ENCODE measurements at regions not wholly inside any gene's neighbourhood (a gene's known extent, or its start where the extent isn't known, plus 50 kb on each side); places are given as distances from the start of the nearest gene placed in this dataset.
A peak's percentile ranks its signal among the peaks of the same experiment; 100 is the strongest.

GRCh38 chr14:94963051-94963450 is 193.1 kb upstream of the GSC start:
- H3K4me3 ChIP-seq (ENCODE audit: low read length): no peak overlapping the region
- no peak for DNase-seq (ENCODE audit: low read depth, low spot score)

- no peak for DNase-seq (ENCODE audit: low read depth, low spot score)
- H3K4me3 ChIP-seq (ENCODE audit: low read length): no peak overlapping the region
These were observed 192.3 kb upstream of the GSC start for GRCh38 chr14:94962166-94962575.

GRCh38 chr14:94961386-94962165 is 191.7 kb upstream of the GSC start:
- no peak for DNase-seq (ENCODE audit: low read depth, low spot score)
- H3K4me3 ChIP-seq (ENCODE audit: low read length): no peak overlapping the region

- no peak overlapping the region for H3K4me3 ChIP-seq (ENCODE audit: low read length)
These were observed 190.5 kb upstream of the GSC start for GRCh38 chr14:94960285-94961001.

GRCh38 chr14:94953541-94954260 is 183.8 kb upstream of the GSC start:
- no peak for DNase-seq (ENCODE audit: low read depth, low spot score)
- H3K4me3 ChIP-seq (ENCODE audit: low read length): no peak overlapping the region

More at GRCh38 chr14:94960285-94961001, 190.5 kb upstream of the GSC start:
- no peak for DNase-seq (ENCODE audit: low read depth, low spot score)

GRCh38 chr14:94952097-94952496 is 182.2 kb upstream of the GSC start:
- no peak overlapping the region for H3K4me3 ChIP-seq (ENCODE audit: low read length)
- no peak for DNase-seq (ENCODE audit: low read depth, low spot score)

GRCh38 chr14:94946244-94946643 is 176.3 kb upstream of the GSC start:
- DNase-seq (ENCODE audit: low read depth, low spot score): peak; percentile 93
- no peak overlapping the region for H3K4me3 ChIP-seq (ENCODE audit: low read length)

GRCh38 chr14:94945615-94946014 is 175.7 kb upstream of the GSC start:
- peak; percentile 69 for DNase-seq (ENCODE audit: low read depth, low spot score)
- peak overlapping the region; percentile 12 for H3K4me3 ChIP-seq (ENCODE audit: low read length)

- no peak for DNase-seq (ENCODE audit: low read depth, low spot score)
- no peak overlapping the region for H3K4me3 ChIP-seq (ENCODE audit: low read length)
These were observed 174.8 kb upstream of the GSC start for GRCh38 chr14:94944636-94945258.

GRCh38 chr14:94942601-94943000 is 172.7 kb upstream of the GSC start:
- H3K4me3 ChIP-seq (ENCODE audit: low read length): no peak overlapping the region
- DNase-seq (ENCODE audit: low read depth, low spot score): no peak

GRCh38 chr14:94941311-94941710 is 171.4 kb upstream of the GSC start:
- no peak for DNase-seq (ENCODE audit: low read depth, low spot score)
- H3K4me3 ChIP-seq (ENCODE audit: low read length): no peak overlapping the region

GRCh38 chr14:94940263-94940993 is 170.5 kb upstream of the GSC start:
- no peak overlapping the region for H3K4me3 ChIP-seq (ENCODE audit: low read length)
- no peak for DNase-seq (ENCODE audit: low read depth, low spot score)

- no peak for DNase-seq (ENCODE audit: low read depth, low spot score)
- H3K4me3 ChIP-seq (ENCODE audit: low read length): no peak overlapping the region
These were observed 168.1 kb upstream of the GSC start for GRCh38 chr14:94938016-94938415.

- DNase-seq (ENCODE audit: low read depth, low spot score): no peak
- no peak overlapping the region for H3K4me3 ChIP-seq (ENCODE audit: low read length)
These were observed 167.2 kb upstream of the GSC start for GRCh38 chr14:94936901-94937685.

- no peak overlapping the region for H3K4me3 ChIP-seq (ENCODE audit: low read length)
- no peak for DNase-seq (ENCODE audit: low read depth, low spot score)
These were observed 166.5 kb upstream of the GSC start for GRCh38 chr14:94936401-94936892.

GRCh38 chr14:94935706-94936300 is 165.9 kb upstream of the GSC start:
- H3K4me3 ChIP-seq (ENCODE audit: low read length): no peak overlapping the region
- DNase-seq (ENCODE audit: low read depth, low spot score): no peak

- H3K4me3 ChIP-seq (ENCODE audit: low read length): no peak overlapping the region
- no peak for DNase-seq (ENCODE audit: low read depth, low spot score)
These were observed 164.4 kb upstream of the GSC start for GRCh38 chr14:94934276-94934810.
